Testis (tissue), 2 donors: ENCODE measurements at regions not wholly inside any gene's neighbourhood (a gene's known extent, or its start where the extent isn't known, plus 50 kb on each side); places are given as distances from the start of the nearest gene placed in this dataset.

Source experiments
- POLR2A ChIP-seq: fragments of 450-650 bp; IDR thresholded peaks from one replicate; pipeline ENCODE4 v1.6.1; 2017; ENCODE audit warnings: antibody characterized with exemption, mild to moderate bottlenecking, moderate library complexity
- TF ChIP-seq, protein P1 (sequence below), 3 experiments: fragments of 450-650 bp in 2 of 3; fragments of 200-600 bp in 1 of 3; sonication (generic) in 1 of 3; IDR thresholded peaks; one replicate each; pipeline ENCODE4 v1.5.1; 2016 to 2019; ENCODE audit warnings: antibody characterized with exemption in 3 of 3, mild to moderate bottlenecking in 2 of 3, moderate library complexity in 1 of 3

DNA sequence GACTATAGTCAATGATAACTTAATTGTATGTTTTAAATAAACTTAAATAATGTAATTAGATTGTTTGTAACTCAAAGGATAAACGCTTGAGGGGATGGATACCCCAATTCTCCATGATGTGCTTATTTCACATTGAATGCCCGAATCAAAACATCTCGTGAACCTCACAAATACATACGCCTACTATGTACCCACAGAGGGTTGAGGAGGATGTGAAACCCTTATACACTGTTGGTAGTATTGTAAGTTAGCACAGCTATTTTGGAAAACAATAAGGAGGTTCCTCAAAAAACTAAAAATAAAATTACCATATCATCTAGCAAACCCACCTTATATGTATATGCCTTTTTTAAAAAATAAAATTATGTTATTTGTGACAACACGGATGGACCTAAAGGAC, 198.6 kb downstream of the MRPL39 start:
- no peak for TF ChIP-seq POLR2A
- TF ChIP-seq, protein P1, sequence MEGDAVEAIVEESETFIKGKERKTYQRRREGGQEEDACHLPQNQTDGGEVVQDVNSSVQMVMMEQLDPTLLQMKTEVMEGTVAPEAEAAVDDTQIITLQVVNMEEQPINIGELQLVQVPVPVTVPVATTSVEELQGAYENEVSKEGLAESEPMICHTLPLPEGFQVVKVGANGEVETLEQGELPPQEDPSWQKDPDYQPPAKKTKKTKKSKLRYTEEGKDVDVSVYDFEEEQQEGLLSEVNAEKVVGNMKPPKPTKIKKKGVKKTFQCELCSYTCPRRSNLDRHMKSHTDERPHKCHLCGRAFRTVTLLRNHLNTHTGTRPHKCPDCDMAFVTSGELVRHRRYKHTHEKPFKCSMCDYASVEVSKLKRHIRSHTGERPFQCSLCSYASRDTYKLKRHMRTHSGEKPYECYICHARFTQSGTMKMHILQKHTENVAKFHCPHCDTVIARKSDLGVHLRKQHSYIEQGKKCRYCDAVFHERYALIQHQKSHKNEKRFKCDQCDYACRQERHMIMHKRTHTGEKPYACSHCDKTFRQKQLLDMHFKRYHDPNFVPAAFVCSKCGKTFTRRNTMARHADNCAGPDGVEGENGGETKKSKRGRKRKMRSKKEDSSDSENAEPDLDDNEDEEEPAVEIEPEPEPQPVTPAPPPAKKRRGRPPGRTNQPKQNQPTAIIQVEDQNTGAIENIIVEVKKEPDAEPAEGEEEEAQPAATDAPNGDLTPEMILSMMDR (IDR thresholded peaks at IDR 0.05), result no peak
